GM18867 (cell line): ENCODE measurements at regions not wholly inside any gene's neighbourhood (a gene's known extent, or its start where the extent isn't known, plus 50 kb on each side); places are given as distances from the start of the nearest gene placed in this dataset.

ENCODE experiments used
- ATAC-seq: cut with Tn5 transposase; IDR thresholded peaks from one replicate; pipeline ENCODE4 v1.9.1; 2021; ENCODE audit warnings: mild to moderate bottlenecking, moderate library complexity; ENCODE audit not compliant: unreplicated experiment

DNA sequence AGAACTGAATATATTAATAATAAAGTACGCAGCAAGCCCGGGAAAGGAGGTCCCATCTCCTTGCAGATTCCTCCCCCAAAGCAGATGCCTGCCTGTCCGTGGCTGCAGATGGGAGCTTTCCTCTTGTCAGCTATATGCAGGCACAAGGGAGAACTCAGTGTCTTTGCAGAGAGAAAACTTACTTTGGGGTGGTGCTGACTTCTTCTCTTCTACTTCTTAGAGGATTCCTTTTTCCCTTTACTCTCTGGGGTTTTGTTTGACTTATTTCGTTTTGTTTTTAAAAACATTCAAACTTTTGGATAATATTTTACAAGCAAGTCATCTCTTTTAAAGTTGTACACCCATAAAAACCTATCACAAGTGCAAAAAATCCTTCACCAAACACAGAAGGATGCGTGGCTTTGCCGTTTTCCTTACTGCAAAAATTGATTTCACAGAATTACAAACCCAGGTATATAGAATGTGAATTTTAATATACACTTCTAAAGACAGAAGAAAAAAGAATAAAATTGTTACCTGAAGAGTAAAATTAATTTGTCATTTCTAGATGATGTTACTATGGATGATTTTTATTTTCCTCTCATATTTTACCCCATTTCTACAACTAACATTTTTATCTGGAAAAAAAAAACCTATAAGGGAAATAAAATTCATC, 65.3 kb upstream of the IGF1R start:
- no peak for ATAC-seq

DNA sequence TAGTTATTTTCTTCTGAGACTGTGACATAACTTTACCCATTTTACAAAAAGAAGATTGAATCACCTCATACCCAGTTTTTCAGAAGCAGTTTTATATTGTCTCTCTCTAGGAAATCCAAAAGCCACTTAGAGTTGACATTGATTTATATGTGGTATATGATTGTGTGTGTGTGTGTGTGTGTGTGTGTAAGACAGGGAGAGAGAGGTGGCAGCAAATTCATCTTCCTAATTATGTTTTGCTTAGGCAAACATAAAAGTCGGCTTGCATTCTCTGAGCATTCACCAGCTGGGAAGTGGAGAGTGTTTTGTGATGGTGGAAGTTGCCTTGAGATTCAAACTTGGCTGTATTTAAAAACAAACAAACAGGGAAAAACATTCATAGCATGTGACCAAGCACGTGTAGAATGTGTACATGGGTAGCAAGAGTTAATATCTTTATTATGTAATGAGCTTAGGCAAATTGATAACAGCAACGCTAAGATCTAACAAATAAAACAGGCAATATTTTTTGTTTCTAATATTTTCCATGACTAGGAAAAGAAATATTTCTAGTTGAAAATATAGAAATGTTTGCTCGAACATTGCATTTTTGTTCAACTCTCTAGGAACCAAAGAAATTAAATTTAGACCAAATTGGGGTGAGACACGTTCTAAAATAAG, 64.4 kb upstream of the IGF1R start:
- no peak for ATAC-seq

DNA sequence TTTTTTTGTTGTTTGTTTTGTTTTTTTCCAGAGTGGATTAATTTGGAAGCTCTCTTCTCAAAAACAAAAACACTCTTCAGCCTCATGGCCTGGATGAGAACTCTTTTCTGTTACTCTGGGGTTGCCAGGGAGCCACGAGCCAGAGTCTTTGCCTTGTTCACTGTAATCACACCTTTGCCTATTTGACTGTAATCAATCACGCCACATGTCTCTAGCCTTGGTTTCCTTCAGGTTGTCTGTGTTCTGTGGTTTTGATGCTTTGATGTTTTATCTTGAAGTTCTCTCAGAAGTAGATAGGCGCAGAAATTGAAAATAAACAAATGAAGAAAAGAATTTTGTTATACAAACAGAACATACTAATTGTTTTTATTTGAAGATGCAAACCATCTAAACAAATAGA, 62.3 kb upstream of the IGF1R start:
- no peak for ATAC-seq

GRCh38 chr15:98592136-98592535, 56.2 kb upstream of the IGF1R start:
- no peak for ATAC-seq

- ATAC-seq = no peak
These were observed 52.2 kb upstream of the IGF1R start for GRCh38 chr15:98596131-98596530.

DNA sequence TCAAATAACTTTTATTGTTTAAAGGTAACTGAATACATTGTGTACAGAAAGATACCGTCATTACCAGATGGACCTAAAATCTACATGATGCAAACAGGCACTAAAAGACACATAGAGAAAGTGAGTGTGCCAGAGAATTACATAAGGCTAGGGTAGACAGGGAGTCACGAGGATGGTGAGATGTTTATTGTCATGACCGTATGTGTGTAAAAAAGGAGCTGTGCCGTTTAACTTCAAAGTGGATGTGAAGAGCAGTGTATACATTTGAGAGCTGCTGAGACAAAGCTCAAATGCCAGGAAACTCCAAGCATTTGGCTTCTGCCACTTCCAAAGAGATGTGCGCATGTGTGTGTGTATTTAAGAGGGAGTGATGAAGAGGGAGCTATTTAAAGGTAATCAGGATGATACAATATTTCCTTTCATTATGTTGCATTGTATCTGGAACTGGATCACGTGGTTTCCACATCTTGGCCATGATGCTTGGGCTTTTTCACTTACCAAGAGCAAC, 51.4 kb upstream of the IGF1R start:
- ATAC-seq = no peak

- ATAC-seq = no peak
These were observed 50.7 kb upstream of the IGF1R start for GRCh38 chr15:98597666-98598065.
